ENCODE measurements at regions not wholly inside any gene's neighbourhood (a gene's known extent, or its start where the extent isn't known, plus 50 kb on each side); places are given as distances from the start of the nearest gene placed in this dataset.
"Not testable (repeated sequence)": the region's sequence is repeated elsewhere in the genome, so short reads cannot be mapped to it uniquely, and the experiment has no call there.

DNA sequence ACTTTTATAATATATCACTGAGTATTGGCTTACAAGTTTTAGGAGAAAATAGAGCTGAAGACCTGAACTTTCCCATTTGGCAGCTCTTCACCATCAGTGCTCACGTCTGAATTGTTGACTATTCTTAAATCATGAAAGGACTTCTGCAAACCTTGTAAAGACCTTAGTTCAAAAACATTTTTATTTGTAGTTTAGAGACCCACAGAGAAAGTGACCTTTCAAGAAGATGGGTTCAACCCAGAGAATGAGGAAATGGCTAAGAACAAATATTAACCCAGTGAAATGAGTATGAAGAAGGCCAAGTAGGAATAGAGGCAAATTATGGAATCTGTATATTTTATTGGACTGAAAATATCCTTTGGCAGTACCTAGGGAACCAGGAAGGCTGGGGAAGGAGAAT lies 1151.1 kb downstream of the GATA3 start:
- no peak for DNase-seq (ENCODE audit: low read depth)

DNA sequence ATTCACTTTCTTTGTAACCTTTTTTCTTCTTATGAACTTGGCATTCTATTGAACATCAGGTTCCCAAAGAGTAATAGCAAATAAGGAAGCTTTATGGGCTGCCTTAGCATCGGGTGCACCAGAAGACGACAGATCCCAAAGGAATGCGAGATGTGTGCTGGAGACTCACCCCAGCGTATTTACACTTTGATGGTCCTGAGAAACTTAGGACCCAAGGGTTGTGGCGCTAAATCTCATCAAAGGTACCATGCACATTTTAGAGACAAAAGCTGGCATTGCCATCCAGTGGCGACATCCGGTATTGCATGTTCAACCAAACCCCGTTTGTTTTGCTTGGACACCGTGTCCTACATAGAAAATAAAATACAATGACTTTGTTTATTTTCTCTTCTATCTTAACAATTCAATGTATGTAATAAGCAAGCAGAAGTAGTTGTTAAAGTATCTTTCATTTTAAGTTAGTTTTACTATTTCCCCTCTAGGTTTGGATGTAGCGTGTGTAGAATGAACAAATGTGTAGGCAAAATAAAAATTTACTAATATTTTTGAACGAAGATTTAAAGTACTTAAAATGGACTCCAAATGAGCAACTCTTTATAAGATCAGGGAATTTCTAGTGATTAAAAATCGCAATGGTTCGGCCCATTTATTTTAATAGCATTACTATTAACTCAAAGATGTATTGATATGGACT lies 1154.8 kb downstream of the GATA3 start:
- DNase-seq (ENCODE audit: low read depth): peak; percentile 59

DNA sequence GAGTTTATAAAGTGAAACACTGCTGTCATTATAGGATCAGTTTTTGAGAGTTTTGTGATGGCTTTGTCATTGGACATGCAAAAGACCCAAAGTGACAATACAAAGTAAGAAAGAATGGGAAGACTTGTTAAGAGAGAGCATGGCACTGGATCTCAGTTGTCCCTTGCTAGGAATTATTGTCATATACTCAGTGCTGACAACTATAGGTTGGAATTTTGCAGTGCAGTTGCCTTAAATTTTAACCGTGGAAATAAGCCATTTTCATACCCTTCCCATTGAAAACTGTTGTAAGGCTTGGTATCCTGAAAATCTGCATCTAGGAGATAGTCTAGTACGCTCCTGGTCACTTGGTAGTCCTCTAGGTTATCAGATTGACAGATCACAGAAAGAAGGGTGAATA lies 1156.7 kb downstream of the GATA3 start:
- peak; percentile 17 for DNase-seq (ENCODE audit: low read depth)

DNA sequence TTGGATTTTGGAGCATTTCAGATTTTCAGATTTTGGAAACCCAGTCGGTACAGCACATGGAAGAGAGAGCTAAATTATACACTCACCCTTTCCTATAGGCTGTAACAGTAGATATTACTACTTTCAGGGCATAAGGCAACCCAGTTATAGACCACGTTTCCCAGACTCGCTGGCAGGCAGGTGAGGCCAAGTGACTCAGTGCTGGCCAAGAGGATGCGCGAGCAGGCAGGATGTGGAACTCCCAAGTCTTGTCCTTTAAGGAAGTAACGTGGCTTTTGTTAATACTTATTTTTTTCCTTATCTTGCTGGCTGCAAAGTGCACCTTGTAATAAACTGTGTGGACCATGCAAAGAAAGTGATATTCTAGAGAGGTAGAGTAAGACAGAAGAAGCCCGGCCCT lies 1160.1 kb downstream of the GATA3 start:
- no peak for DNase-seq (ENCODE audit: low read depth)

DNA sequence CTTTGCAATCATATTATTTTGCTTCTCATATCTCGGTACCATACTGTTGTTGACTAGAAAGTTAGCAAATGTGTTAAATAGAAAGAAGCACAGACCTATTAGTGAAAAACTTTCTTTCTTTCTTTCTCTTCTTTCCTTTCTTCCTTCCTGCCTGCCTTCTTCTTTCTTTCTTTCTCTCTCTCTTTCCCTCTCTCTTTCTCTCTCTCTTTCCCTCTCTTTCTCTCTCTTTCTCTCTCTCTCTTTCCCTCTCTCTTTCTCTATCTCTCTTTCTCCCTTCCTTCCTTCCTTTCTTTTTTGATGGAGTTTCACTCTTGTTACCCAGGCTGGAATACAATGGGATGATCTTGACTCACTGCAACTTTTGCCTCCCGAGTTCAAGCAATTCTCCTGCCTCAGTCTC lies 1160.6 kb downstream of the GATA3 start:
- no peak for DNase-seq (ENCODE audit: low read depth)

DNA sequence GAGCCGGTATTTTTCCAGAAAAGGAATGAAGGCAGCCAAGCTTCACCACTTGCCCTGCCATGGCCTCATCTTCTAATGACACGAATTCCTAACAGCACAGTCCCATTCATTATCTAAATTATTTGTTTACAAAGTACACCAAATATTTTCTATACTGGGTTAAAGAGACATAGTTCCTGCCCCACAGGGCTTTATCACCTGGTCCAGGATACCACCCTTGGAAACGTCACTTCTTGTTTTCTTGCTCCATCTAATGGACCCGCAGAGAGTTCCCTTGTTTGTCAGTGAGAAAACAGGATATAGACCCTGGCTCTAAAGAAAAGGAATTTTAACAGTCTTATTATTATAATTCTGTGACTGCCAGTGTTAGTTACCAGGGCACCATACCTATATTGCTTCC lies 1165.4 kb downstream of the GATA3 start:
- no peak for DNase-seq (ENCODE audit: low read depth)

DNA sequence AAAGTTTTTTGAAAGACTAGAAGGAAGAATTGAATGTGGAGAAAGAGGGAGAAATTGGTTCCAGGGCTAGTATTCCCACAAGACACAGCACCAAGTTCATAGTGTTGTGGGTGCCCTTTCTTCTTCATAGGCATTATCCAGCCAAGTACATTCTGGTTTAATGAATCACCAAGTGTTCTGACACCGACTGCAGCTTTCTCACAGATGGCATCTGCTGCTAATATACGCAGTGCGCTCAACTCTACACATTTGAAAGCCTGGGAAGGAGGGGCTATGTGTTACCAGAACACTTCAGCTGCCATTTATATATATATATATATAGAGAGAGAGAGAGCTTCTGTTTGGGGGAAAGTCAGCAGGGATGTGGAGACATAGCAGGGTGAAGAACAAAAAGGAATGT lies 1168.4 kb downstream of the GATA3 start:
- DNase-seq (ENCODE audit: low read depth): peak; percentile 74

DNA sequence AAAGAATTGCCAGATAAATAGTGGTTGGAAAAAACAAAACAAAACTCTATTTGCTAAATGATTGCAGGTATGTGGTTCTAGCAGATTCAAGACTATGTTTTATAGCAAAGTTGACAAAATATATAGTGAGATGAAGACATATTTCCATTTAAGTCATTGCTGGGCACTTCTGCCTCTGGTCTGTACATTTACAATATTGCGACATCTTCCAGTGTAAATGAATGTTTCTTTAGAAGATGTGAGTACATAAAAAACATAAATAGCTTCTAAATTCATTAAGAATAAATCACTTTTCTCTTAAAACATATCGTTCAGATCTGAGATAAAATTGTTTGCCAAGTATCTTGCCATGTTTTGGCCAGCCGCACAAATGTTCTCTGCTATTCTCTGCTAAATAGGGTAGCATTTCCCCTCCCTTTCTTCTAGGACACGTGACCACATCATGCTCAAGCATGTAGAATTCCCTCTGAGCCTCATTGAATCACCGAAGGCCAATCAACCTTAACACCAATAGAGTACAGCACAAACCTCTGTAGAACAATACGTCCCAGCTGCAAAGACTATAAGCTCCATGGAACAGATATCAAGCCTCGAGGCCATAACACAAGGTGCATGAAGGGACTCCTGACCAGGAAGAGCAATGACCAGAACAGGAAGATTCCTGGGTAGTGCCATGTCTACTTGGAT lies 1173.3 kb downstream of the GATA3 start:
- no peak for DNase-seq (ENCODE audit: low read depth)

DNA sequence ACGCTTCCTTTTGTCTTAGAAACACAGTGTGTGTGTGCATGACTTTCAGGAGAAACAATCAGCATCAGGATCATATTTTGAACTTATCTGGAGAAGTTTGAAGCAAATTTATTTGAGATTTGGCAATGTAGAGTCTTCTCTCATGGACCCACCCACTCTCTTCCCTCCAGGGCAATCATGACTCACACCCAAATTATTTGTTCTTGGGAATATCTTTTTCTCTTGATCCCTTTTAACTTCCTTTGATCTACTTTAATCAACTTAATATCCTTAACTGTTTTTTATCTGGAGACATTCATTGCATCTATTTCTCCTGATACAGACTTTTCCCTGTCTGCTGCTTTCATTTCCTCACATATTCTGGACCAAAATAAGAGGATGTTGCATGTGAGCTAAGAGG lies 1174.3 kb downstream of the GATA3 start:
- peak; percentile 70 for DNase-seq (ENCODE audit: low read depth)

DNA sequence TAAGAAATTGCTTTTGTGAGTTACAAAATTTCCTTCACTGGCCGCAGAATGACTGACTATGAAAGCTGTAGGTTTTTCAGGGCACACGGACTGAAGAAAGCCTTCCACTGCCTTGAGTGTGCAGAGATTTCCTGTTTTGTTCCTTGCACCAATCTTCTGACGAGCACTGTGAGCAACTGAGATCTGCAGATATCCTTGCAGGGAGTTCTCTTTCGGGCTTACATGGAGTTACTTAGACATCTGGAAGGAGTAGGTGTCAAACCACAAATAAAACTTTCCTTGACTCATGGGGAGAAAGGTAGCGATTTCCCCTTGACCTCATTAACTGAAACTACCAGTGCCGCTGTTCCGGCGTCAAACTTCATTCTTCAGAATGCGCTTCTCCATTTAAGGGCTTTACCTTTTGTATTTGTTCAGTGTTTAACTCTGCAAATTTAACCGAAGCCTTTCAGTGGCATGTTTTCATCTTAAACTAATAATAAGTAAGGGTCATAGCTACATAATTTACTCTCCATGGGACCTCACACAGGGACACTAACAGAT lies 1175.3 kb downstream of the GATA3 start:
- no peak for DNase-seq (ENCODE audit: low read depth)

DNA sequence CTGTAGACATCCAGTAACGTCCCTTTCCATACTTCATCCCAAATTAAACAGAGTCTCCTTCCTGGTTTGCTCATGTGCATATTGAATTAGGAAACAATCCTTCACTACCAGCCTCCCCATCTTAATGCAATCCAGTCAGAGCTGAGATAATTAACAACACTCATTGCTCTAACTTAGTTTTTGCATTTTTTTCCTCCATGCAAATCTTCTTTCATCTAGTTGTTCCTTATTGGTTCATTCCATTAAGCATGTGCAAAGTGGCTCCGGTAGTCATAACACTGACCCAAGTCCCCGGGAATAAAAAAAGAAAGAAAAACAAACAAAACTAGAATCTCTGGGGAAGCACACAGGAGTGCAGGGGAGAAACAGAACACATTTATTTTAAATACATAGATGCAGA lies 1176.1 kb downstream of the GATA3 start:
- DNase-seq (ENCODE audit: low read depth): no peak

DNA sequence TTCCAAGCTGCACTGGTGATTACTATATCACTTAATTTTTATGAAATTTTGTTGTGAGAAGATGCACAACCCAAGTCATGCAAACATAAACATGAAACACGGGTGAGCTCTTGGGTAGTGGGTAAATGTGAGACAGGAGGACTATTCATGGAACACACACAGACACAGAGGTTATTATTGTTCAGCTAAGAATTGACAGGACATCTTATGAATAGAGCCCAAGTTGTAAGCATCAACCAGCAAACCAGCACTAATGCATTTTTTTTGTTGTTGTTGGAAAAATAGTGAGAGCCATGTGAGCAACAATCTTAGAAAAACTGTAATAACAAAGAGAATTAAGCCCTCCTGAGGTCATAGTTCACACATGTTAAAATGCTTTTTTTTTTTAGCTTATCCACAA lies 1179.7 kb downstream of the GATA3 start:
- DNase-seq (ENCODE audit: low read depth): no peak

DNA sequence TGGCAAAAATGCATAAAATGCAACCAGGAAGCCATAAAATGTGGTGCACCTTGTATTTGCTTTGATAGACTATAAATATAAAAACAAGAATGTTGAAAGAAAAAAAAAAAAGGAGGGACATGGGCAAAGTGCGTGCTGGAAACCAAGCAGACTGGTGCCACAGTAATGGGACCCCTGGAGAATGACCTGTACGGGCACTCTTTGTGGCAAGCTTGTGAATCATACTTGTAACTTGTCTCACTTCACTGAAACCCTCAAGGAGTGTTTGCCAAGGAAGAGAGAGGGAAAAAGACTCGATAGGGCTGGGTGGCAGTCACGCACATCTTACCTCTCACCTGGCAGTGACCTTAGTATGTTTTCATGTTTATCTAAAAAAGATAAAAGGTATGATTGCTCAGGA lies 1183.6 kb downstream of the GATA3 start:
- DNase-seq (ENCODE audit: low read depth): no peak

DNA sequence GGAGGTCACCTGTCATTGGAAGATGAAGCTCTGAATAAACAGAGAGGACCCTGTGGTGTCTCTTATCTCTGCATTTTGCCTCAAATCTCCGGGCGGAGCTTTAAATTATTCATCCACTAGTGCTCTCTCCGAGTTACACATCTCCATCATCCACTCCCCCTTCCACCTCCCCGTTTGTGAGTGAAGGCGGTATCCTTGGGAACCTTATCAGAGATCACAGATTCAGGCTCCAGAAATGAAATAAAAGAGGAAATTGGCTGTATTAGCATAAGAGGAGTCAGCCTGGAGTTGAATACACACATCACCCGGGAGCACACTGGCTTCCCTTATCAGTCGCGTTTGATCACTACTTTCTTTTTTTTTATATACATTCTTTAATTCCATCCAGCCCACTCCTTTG lies 1184.8 kb downstream of the GATA3 start:
- peak; percentile 22 for DNase-seq (ENCODE audit: low read depth)

DNA sequence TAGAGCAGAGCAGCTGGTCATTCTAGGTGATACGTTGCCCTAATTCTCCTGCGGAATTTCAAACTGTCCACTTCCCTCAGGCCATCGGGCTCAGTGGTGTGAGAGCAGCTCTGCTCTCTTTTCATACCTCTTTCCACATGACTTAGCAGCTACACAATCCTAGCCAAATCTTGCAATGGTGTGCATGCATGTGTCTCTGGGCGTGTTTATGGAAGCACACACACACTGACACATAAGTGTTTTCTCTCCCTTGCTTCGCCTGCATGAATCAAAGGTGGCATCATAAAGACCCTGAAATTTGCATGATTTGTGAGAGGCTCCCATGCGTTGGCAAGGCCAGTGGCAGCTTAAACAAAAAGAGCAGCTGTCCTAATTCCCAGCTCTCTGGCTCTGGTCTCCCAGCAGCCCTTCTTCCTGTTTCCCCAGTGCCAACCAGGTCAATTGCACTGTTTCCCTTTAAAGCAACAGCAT lies 1189.5 kb downstream of the GATA3 start:
- DNase-seq (ENCODE audit: low read depth): peak; percentile 55

DNA sequence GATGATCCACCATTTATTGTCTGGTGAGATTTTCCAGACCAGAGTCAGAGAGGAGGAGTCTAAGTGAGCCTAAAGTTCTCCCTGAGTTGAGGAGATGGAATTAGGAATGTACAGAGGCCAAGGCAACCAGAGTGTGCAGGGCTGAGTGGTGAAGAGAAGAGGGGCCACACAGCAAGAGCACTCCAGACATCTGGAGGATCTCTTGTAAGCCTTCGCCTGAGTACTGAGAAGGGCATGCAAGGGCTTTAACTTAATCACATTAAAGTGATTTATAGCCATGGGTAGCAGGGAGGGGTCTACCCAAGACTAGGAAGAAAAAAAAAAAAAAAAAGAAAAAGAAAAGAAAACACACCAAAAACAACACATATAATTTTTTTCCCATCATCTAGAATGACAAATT lies 1190.4 kb downstream of the GATA3 start:
- DNase-seq (ENCODE audit: low read depth): no peak

DNA sequence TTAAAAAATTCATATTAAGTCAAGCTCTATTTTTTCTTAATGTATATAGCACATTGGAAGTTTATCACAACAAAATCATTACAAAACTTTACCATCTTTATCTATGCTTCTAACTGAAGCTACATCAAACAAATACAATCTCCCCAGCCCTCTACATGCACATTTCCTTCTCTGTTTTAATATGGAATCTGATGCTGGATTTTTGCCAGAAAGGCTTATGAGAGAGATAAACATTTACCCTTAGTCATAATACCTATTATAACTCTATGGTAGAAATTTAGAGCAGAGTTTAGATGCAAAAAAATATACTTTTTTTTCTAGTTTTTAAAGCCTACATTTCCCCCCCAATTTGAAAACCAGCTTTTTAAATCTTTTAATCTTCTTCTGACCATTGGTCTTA lies 1198.6 kb downstream of the GATA3 start:
- DNase-seq (ENCODE audit: low read depth): peak; percentile 47

DNA sequence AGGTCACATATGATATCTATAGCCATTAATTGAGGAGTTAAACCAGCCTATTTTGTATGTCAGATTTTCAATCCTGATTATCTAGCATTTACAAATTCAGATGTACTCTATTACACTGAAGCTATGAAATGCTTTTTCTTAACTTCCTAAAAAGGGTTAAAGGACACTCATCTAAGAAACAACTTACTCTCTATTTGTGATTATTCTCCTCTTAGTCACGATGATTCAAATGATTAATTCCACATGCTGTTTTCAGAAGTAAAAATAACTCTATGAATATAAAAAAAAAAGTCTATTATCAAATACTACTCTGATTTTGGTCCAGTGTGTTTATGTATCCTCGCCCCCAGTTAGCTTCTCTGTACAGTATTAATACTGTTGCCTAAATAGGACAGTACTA lies 1199.9 kb downstream of the GATA3 start:
- peak; percentile 64 for DNase-seq (ENCODE audit: low read depth)

DNA sequence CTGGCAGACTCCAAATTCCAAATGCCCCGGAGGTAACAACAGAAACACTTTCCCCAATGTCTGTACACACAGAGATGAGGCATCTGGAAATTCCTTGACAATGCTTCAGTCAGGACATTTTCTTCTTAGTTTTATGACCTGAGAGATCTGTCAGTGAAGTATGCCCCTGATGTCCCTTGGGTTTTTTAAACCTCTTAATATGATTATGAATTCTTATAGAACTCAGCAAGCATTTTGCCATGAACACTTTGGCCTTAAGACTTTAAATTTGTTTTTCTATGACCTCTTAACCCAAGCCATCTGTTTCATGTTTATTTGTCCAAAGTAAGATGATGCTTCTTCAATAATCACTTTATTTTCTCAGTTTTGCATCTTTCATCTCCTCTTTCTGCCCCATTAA lies 1206.2 kb downstream of the GATA3 start:
- DNase-seq (ENCODE audit: low read depth): no peak

DNA sequence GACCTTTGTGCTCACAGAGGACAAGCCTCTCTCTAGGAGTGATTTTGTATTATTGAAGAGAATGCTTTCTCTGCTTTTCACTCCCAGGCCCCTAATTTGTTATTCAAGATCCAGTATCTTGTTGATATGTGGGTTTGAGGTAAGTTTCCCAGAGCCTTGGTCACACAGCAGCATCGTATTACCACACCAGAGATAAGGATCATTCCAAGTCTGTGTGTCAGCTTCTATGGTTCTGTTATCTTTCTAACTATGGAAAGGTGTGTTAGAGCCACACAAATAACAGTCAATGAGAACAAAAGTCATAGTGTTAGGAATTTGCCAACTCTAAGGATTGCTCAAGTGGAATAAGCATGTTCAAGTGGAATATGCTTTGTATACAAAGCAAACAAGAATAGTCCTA lies 1208.3 kb downstream of the GATA3 start:
- DNase-seq (ENCODE audit: low read depth): no peak

DNA sequence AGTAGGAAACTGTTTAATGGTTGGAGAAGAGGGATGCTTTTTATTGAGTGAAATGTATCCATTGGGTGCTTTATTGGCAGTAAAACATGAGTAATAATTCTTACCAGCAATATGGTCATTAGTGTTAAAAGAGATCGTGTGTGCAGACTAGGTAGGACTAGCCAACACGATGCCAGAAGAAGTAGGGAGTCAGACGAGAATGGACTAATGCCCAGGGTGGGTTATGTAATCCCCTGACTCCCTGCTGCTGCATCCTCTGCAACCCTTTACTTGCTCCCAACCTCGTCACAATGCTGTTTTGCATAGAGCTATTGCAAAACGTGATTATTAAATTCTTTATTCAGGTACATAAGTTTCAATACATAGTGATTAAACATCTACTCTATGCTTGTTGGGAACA lies 1213.7 kb downstream of the GATA3 start:
- DNase-seq (ENCODE audit: low read depth): no peak

DNA sequence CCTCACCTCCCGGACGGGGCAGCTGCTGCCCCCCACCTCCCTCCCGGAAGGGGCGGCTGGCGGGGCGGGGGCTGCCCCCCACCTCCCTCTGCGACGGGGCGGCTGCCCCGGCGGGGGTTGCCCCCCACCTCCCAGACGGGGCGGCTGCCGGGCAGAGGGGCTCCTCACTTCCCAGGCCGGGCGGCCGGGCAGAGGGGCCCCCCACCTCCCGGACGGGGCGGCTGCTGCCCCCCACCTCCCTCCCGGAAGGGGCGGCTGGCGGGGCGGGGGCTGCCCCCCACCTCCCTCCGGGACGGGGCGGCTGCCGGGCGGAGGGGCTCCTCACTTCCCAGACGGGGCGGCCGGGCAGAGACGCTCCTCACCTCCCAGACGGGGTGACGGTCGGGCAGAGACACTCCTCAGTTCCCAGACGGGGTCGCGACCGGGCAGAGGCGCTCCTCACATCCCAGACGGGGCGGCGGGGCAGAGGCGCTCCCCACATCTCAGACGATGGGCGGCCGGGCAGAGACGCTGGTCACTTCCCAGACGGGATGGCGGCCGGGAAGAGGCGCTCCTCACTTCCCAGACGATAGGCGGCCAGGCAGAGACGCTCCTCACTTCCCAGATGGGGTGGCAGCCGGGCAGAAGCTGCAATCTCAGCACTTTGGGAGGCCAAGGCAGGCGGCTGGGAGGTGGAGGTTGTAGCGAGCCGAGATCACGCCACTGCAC lies 1218.8 kb downstream of the GATA3 start:
- DNase-seq (ENCODE audit: low read depth): not testable (repeated sequence)

Measured in RPMI7951 (cell line).